MG63 (cell line): ENCODE measurements at regions not wholly inside any gene's neighbourhood (a gene's known extent, or its start where the extent isn't known, plus 50 kb on each side); places are given as distances from the start of the nearest gene placed in this dataset.
"Not testable (repeated sequence)": the region's sequence is repeated elsewhere in the genome, so short reads cannot be mapped to it uniquely, and the experiment has no call there.

Experiments
- DNase-seq: peaks from one replicate; pipeline ENCODE4 v3.0.0-alpha.2; 2020
- H3K27me3 ChIP-seq: fragments of 250-450 bp; sonication (Bioruptor Pico); 2 replicates; pipeline ENCODE4 v1.5.1; 2020; ENCODE audit warnings: mild to moderate bottlenecking, moderate library complexity
- H3K36me3 ChIP-seq: fragments of 250-450 bp; sonication (Bioruptor Pico); 2 replicates; pipeline ENCODE4 v1.5.1; 2020; ENCODE audit warnings: mild to moderate bottlenecking, moderate library complexity
- H3K4me3 ChIP-seq: fragments of 250-450 bp; sonication (Bioruptor Pico); 2 replicates; pipeline ENCODE4 v1.5.1; 2020; ENCODE audit warnings: mild to moderate bottlenecking, moderate library complexity
- H3K9me3 ChIP-seq: fragments of 250-450 bp; sonication (Bioruptor Pico); 2 replicates; pipeline ENCODE4 v1.5.1; 2020; ENCODE audit warnings: mild to moderate bottlenecking, moderate library complexity

DNA sequence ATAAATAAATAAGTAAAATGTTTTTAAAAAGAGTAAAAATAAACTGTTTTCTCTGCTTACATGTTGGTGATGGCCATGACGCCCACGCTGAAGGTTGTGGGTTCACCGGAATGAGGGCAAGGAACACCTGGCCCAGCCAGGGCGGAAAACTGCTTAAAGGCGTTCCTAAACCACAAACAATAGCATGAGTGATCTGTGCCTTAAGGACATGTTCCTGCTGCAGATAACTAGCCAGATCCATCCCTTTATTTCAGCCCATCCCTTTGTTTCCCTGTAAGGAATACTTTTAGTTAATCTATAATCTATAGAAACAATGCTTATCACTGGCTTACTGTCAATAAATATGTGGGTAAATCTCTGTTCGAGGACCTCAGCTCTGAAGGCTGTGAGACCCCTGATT lies 63.3 kb upstream of the CEP78 start:
- not testable (repeated sequence) for H3K9me3 ChIP-seq, H3K27me3 ChIP-seq, H3K36me3 ChIP-seq, H3K4me3 ChIP-seq, DNase-seq

- H3K4me3 ChIP-seq: no peak overlapping the region
- H3K27me3 ChIP-seq: no peaks in the 10 kb centered on the region
- no peaks in the 10 kb centered on the region for H3K36me3 ChIP-seq
- no peaks in the 10 kb centered on the region for H3K9me3 ChIP-seq
- no peak for DNase-seq
Measured at GRCh38 chr9:78171651-78172050, 64.2 kb upstream of the CEP78 start.

- no peaks in the 10 kb centered on the region for H3K36me3 ChIP-seq
- H3K4me3 ChIP-seq: no peak overlapping the region
- no peaks in the 10 kb centered on the region for H3K9me3 ChIP-seq
- no peak for DNase-seq
- H3K27me3 ChIP-seq: no peaks in the 10 kb centered on the region
Measured at GRCh38 chr9:78169125-78169524, 66.8 kb upstream of the CEP78 start.

DNA sequence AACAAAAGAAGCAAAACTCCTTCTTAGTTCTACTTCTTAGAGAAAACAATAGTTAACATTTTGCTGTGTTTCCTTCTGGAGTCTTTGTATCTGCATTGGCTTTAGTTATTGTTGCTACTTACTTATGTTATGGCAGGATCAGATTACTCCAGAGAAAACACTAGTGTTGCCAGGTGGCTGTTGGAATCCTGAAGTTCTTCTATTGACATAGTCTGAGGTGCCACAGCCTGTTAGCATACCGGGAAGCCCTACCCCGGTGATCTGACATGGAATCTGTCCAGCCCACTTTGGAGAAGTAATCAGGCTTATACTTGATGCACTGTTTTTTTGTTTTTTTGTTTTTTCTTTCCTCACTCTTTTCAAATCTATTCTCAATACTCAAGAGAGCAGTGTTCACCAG lies 68.5 kb upstream of the CEP78 start:
- DNase-seq: no peak
- H3K9me3 ChIP-seq: no peaks in the 10 kb centered on the region
- no peak overlapping the region for H3K4me3 ChIP-seq
- H3K27me3 ChIP-seq: no peaks in the 10 kb centered on the region
- no peaks in the 10 kb centered on the region for H3K36me3 ChIP-seq

DNA sequence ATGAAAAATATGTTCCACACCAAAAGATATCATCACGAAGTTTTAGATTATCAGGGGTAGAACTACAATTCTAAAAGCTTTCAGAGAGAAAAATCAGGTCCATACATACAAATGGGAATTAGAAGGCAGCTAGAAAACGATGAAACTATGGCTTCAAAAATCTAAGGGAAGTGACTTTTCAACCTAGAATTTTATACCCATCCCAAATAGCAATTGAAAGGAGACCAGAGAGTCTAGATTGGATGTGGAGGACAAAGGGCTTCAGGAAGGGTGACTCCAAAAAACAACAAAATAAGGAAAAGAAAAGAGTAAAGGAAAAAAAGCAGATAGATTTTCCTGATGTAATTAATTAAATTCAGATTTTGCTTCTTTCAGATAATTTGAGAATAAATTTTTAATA lies 72.0 kb upstream of the CEP78 start:
- Histone ChIP-seq H3K4me3 (no peak overlapping the region), H3K27me3 (no peaks in the 10 kb centered on the region), H3K36me3 (no peaks in the 10 kb centered on the region), H3K9me3 (no peaks in the 10 kb centered on the region)
- no peak for DNase-seq

- Histone ChIP-seq H3K9me3 (no peaks in the 10 kb centered on the region), H3K27me3 (no peaks in the 10 kb centered on the region), H3K4me3 (no peak overlapping the region), H3K36me3 (no peaks in the 10 kb centered on the region)
- DNase-seq: no peak
Measured at GRCh38 chr9:78158286-78158685, 77.6 kb upstream of the CEP78 start.

GRCh38 chr9:78150983-78151356 lies 84.9 kb upstream of the CEP78 start:
- DNase-seq: no peak
- H3K36me3 ChIP-seq: no peaks in the 10 kb centered on the region
- H3K9me3 ChIP-seq: no peaks in the 10 kb centered on the region
- no peak overlapping the region for H3K4me3 ChIP-seq
- H3K27me3 ChIP-seq: no peaks in the 10 kb centered on the region

DNA sequence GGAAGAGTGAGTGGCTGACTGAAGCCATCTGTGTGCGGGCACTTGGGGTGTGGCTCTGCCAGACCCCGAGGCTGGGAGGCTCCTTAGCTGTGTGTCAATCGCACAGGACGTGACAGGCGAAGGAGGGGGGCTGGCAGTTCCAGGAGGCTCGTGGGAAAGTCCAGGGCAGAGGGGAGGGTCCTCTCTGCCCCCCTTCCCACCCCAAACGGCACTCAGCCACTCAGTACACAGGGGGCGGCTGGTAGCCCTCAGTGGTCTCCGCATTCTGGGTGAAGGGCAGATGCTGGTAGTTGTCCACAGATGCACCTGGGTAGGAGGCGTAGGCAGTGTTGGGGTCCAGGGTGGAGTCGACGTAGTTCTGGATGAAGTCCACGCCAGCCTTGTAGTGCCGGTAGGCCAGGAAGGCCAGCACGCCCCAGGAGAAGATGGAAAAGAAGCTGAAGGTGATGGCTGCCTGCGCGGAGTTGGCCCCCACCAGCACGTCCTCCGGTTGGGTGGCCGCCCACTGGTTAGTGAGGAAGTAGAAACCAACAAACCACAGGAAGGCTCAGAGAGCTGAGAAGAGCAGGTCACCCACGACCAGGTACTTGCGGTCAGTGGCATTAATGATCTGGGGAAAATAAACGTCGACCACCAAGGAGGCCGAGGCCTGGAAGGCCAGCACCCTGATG lies 85.4 kb upstream of the CEP78 start:
- Histone ChIP-seq H3K36me3 (no peaks in the 10 kb centered on the region), H3K4me3 (no peak overlapping the region), H3K27me3 (no peaks in the 10 kb centered on the region), H3K9me3 (no peaks in the 10 kb centered on the region)
- no peak for DNase-seq

DNA sequence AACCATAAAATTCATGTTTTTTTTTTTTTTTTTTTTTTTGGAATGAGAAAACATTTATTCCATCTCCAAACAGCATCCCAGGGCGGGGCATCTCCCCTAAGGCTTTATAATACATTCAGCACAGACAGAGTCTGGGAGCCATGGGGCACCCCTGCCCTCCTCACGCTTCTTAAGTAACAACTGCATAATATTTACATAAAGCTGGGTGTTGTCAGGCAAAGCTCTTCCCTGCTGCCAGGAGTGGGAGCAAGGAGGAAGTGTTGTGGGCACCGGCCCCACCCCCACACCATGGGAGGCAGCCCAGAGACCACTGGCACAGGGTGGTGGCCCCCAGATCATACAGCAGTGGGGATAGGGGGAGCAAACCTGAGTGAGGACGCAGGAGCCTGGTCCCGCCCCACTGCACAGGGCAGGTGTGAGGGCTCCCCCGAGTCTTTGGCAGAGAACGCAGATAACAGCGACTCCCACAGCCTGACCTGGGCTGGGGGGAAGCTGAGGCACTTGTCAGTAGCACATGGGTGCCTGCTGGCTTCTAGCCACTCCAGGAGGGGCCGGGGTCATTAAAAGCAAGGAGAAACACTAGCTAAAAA lies 86.1 kb upstream of the CEP78 start:
- H3K9me3 ChIP-seq: no peaks in the 10 kb centered on the region
- H3K4me3 ChIP-seq: no peak overlapping the region
- H3K36me3 ChIP-seq: no peaks in the 10 kb centered on the region
- no peak for DNase-seq
- H3K27me3 ChIP-seq: no peaks in the 10 kb centered on the region

- Histone ChIP-seq H3K9me3 (no peaks in the 10 kb centered on the region), H3K27me3 (no peaks in the 10 kb centered on the region), H3K36me3 (no peaks in the 10 kb centered on the region), H3K4me3 (no peak overlapping the region)
- no peak for DNase-seq
Measured at GRCh38 chr9:78146241-78146640, 89.6 kb upstream of the CEP78 start.

GRCh38 chr9:78144663-78145377 lies 91.1 kb upstream of the CEP78 start:
- no peak overlapping the region for H3K4me3 ChIP-seq
- H3K36me3 ChIP-seq: no peaks in the 10 kb centered on the region
- H3K9me3 ChIP-seq: no peaks in the 10 kb centered on the region
- no peaks in the 10 kb centered on the region for H3K27me3 ChIP-seq
- no peak for DNase-seq

- no peak for DNase-seq
- H3K4me3 ChIP-seq: no peak overlapping the region
- no peaks in the 10 kb centered on the region for H3K36me3 ChIP-seq
- H3K27me3 ChIP-seq: no peaks in the 10 kb centered on the region
- no peaks in the 10 kb centered on the region for H3K9me3 ChIP-seq
Measured at GRCh38 chr9:78144008-78144381, 91.9 kb upstream of the CEP78 start.

- H3K9me3 ChIP-seq: no peaks in the 10 kb centered on the region
- no peak overlapping the region for H3K4me3 ChIP-seq
- no peaks in the 10 kb centered on the region for H3K27me3 ChIP-seq
- DNase-seq: no peak
- H3K36me3 ChIP-seq: no peaks in the 10 kb centered on the region
Measured at GRCh38 chr9:78143281-78144007, 92.4 kb upstream of the CEP78 start.

- not testable (repeated sequence) for H3K36me3 ChIP-seq, DNase-seq, H3K9me3 ChIP-seq, H3K4me3 ChIP-seq, H3K27me3 ChIP-seq
Measured at GRCh38 chr9:78142264-78142663, 93.6 kb upstream of the CEP78 start.

DNA sequence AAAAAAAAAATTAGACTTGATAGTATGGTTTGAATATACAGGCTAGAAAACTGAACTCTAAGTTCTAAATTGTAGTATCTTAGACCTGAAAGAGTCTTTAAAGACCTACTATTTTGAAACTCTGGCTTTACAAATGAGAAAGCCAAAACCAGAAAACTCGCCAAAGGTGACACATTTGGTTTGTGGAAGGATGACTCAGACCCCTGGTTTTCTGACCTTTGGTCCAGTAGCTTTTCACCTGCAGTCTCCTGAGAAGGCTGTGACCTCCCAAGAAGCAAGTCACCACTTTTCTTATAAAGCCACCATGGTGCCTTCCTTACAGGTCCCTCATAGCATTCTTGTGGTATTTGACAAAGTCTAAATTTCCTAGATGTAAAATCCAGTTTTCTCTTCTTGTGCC lies 102.1 kb upstream of the CEP78 start:
- H3K4me3 ChIP-seq: no peak overlapping the region
- H3K9me3 ChIP-seq: no peaks in the 10 kb centered on the region
- no peaks in the 10 kb centered on the region for H3K36me3 ChIP-seq
- no peak for DNase-seq
- no peaks in the 10 kb centered on the region for H3K27me3 ChIP-seq

GRCh38 chr9:78132701-78133058 lies 101.1 kb upstream of the GNAQ start:
- no peaks in the 10 kb centered on the region for H3K27me3 ChIP-seq
- H3K4me3 ChIP-seq: no peak overlapping the region
- H3K36me3 ChIP-seq: no peaks in the 10 kb centered on the region
- H3K9me3 ChIP-seq: no peaks in the 10 kb centered on the region
- DNase-seq: no peak

DNA sequence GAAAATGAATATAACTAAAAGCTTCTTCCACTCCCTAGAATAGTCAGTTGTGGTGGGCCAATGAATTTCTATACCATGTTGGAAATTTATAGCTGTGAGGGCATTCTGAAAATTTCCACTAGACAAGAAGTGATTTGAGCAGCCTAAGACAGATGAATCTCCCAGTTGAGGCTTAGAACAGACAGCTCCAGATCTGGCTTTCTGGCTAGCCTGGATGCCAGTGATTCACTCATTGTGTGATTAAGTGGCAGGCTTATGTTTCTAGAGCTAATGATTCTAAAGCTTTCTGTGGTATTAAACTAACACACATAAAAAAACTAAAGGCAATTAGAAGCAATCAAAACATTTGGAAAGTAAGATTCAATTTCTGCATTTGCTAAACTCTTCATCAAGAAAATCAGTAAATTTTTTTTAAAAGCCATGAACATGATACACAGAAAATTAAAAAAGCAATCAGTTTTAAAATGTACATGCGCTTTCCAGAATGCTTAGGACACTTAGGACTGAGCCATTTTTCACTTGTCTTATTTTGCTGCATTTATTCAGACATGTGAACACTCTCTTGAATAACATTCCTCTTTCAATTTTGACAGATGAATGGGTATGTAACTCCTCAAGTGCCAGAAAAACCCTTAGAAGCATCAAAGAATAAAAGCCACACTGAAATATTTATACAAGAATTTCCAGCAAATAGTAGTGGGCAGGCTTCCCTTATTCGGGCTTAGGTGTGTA lies 100.5 kb upstream of the GNAQ start:
- H3K27me3 ChIP-seq: no peaks in the 10 kb centered on the region
- H3K36me3 ChIP-seq: no peaks in the 10 kb centered on the region
- no peak overlapping the region for H3K4me3 ChIP-seq
- peak; percentile 31 for DNase-seq
- H3K9me3 ChIP-seq: no peaks in the 10 kb centered on the region
